Endothelial cell of umbilical vein (primary cell): ENCODE measurements at regions not wholly inside any gene's neighbourhood (a gene's known extent, or its start where the extent isn't known, plus 50 kb on each side); places are given as distances from the start of the nearest gene placed in this dataset.

ENCODE experiments used
- BruUV-seq: library from RNA; stranded (reverse); fragments of 400-500 nt; replicated peaks from 2 replicates; lab custom pipeline; 2021; lab: Mats Ljungman, UMichigan
- CTCF ChIA-PET: fragments of 300-600, 350-600 bp; sonication (Branson Sonifier 250); formaldehyde crosslinking; loops from one replicate; lab custom pipeline; 2021; ENCODE audit warnings: antibody characterized with exemption, inconsistent platforms; lab: Charles Lee
- POLR2A ChIA-PET: fragments of 300-600, 350-600 bp; sonication (Branson Sonifier 250); formaldehyde crosslinking; loops from one replicate; lab custom pipeline; 2021; ENCODE audit warnings: antibody characterized with exemption, inconsistent platforms; lab: Charles Lee
- DNase-seq: peaks from one replicate; pipeline ENCODE4 v3.0.0-alpha.2; 2011; ENCODE audit warnings: low read depth, low spot score
- FAIRE-seq: peaks from 2 replicates; lab custom pipeline; 2011; peaks lifted over from hg19 to GRCh38; lab: Jason Lieb, UNC
- H2AFZ ChIP-seq: 2 replicates; pipeline ENCODE4 v1.6.0; 2012; ENCODE audit warnings: low read depth, low read length, control low read depth, inconsistent platforms
- H3K27ac ChIP-seq: 2 replicates; pipeline ENCODE4 v1.5.1; 2011; ENCODE audit warnings: low read depth, mild to moderate bottlenecking, control low read depth, low read length, moderate library complexity; ENCODE audit not compliant: insufficient read depth
- H3K27me3 ChIP-seq, 2 experiments: 2 replicates each; pipeline versions ENCODE4 v1.6.0 to v1.6.1; 2011; ENCODE audit warnings: low read length in 2 of 2, mixed read lengths in 1 of 2; ENCODE audit not compliant: control insufficient read depth in 2 of 2, insufficient read depth in 2 of 2
- H3K36me3 ChIP-seq, 2 experiments: 2 replicates in 1 of 2; 3 replicates in 1 of 2; pipeline ENCODE4 v1.5.1; 2011; ENCODE audit warnings: low read length in 2 of 2, mild to moderate bottlenecking in 1 of 2, moderate library complexity in 1 of 2; ENCODE audit not compliant: control insufficient read depth in 2 of 2, insufficient read depth in 2 of 2; ENCODE audit errors: extremely low read depth in 1 of 2
- H3K4me1 ChIP-seq: 3 replicates; pipeline ENCODE4 v1.5.1; 2011; ENCODE audit warnings: mild to moderate bottlenecking, low read length; ENCODE audit not compliant: control insufficient read depth, insufficient read depth; ENCODE audit errors: extremely low read depth
- H3K4me2 ChIP-seq: 2 replicates; pipeline ENCODE4 v1.6.1; 2011; ENCODE audit warnings: low read length, control low read depth, mixed read lengths; ENCODE audit not compliant: insufficient read depth
- H3K4me3 ChIP-seq, 3 experiments: fragments of 200-600 bp in 1 of 3; sonication (generic), shearing (Covaris generic) in 1 of 3; replicated peaks in 1 of 3; 2 replicates each; pipeline ENCODE4 v1.5.1; 2011 to 2016; ENCODE audit warnings: control low read depth in 3 of 3, low read length in 3 of 3, mild to moderate bottlenecking in 2 of 3, inconsistent platforms in 1 of 3, low read depth in 1 of 3, moderate library complexity in 1 of 3; ENCODE audit not compliant: insufficient read depth in 1 of 3
- H3K79me2 ChIP-seq: 2 replicates; pipeline ENCODE4 v1.6.0; 2012; ENCODE audit warnings: low read length, inconsistent platforms; ENCODE audit not compliant: control insufficient read depth, insufficient read depth
- H3K9ac ChIP-seq: replicated peaks from 2 replicates; pipeline ENCODE3; 2011; ENCODE audit warnings: low read length, control low read depth; ENCODE audit not compliant: insufficient read depth; ENCODE audit errors: extremely low read depth
- H3K9me1 ChIP-seq: replicated peaks from 3 replicates; pipeline ENCODE4 v1.6.0; 2011; ENCODE audit warnings: mild to moderate bottlenecking, low read length; ENCODE audit not compliant: control insufficient read depth, insufficient read depth; ENCODE audit errors: extremely low read depth
- H3K9me3 ChIP-seq: replicated peaks from 2 replicates; pipeline ENCODE4 v1.5.1; 2012; ENCODE audit warnings: low read length, inconsistent platforms; ENCODE audit not compliant: control insufficient read depth, insufficient read depth
- H4K20me1 ChIP-seq: replicated peaks from 2 replicates; pipeline ENCODE3; 2011; ENCODE audit warnings: mild to moderate bottlenecking, low read length; ENCODE audit not compliant: control insufficient read depth, insufficient read depth; ENCODE audit errors: extremely low read depth
- CTCF ChIP-seq, 2 donors: IDR thresholded peaks; 1 replicate in 1 of 2; 2 replicates in 1 of 2; pipeline ENCODE4 v1.5.1; 2011; ENCODE audit warnings: low read length in 2 of 2, mild to moderate bottlenecking in 2 of 2, moderate library complexity in 2 of 2, control low read depth in 1 of 2, inconsistent platforms in 1 of 2, low read depth in 1 of 2; ENCODE audit not compliant: insufficient read depth in 1 of 2; ENCODE audit errors: extremely low read depth in 1 of 2
- EZH2 ChIP-seq: IDR thresholded peaks from 2 replicates; pipeline ENCODE4 v1.6.1; 2012; ENCODE audit warnings: borderline replicate concordance, low read depth, mild to moderate bottlenecking, moderate library complexity, low read length, inconsistent platforms; ENCODE audit not compliant: severe bottlenecking
- FOS ChIP-seq: IDR thresholded peaks from 2 replicates; pipeline ENCODE4 v1.6.1; 2011; ENCODE audit warnings: mild to moderate bottlenecking, low read length, moderate library complexity, borderline replicate concordance; ENCODE audit not compliant: insufficient read depth
- GATA2 ChIP-seq: IDR thresholded peaks from 2 replicates; pipeline ENCODE4 v1.7.0; 2011; ENCODE audit warnings: low read depth, mild to moderate bottlenecking, moderate library complexity, mixed read lengths, low read length; ENCODE audit not compliant: insufficient read length, insufficient read depth
- JUN ChIP-seq: IDR thresholded peaks from 2 replicates; pipeline ENCODE4 v1.6.1; 2011; ENCODE audit warnings: borderline replicate concordance, low read depth; ENCODE audit not compliant: insufficient read length, insufficient read depth
- MAX ChIP-seq: IDR thresholded peaks from 2 replicates; pipeline ENCODE4 v1.6.1; 2011; ENCODE audit not compliant: insufficient read depth, insufficient read length
- MYC ChIP-seq: IDR thresholded peaks from one replicate; pipeline ENCODE4 v1.6.1; 2011; ENCODE audit warnings: mild to moderate bottlenecking, low read depth, low read length
- POLR2A ChIP-seq: IDR thresholded peaks from 2 replicates; pipeline ENCODE4 v1.6.1; 2012; ENCODE audit warnings: low read depth, mild to moderate bottlenecking, control low read depth, low read length
- POLR2AphosphoS5 ChIP-seq: IDR thresholded peaks from 2 replicates; pipeline ENCODE4 v1.6.1; 2012; ENCODE audit warnings: low read depth, mild to moderate bottlenecking, control low read depth, low read length, moderate library complexity; ENCODE audit not compliant: insufficient read depth
- dilution Hi-C: fragments of 300-500 bp; cut with MboI; formaldehyde crosslinking; loops from one replicate; pipeline ENCODE4 v1.15.0; 2019; ENCODE audit warnings: low sequenced_read_pairs; ENCODE audit not compliant: extremely low pct_ligation_motif_present
- intact Hi-C: fragments of 100-400 bp; cut with micrococcal nuclease; formaldehyde crosslinking; loops from one replicate; pipeline ENCODE4 v1.10.0; 2022

DNA sequence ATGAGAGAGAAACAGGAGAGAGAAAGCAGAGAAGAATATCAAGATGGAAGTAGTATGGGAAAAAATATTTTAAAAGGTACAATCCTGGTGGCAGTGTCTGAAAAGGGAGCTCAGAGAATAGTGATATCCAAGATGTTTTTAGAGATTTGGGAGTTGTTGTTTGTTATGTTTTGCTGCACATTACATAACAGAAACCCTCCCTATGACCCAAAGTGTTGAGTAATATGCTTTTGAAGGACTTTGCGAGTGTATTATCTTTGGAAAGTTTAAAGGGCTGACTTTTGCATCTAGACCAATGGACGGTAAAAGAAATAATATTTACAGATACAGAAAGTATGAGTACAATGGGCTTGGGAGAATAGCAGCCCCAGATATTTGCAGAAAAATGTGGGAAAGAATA lies 759.7 kb downstream of the NTRK3 start:
- H3K27ac ChIP-seq, result no peak overlapping the region
- ChIA-PET CTCF (no interaction called here), POLR2A (no interaction called here)
- no peak for DNase-seq
- BruUV-seq, result no TSS peak
- H3K4me1 ChIP-seq, result no peaks in the 10 kb centered on the region
- H2AFZ ChIP-seq, result no peak overlapping the region
- no peak for TF ChIP-seq JUN
- TF ChIP-seq POLR2A, result no peak
- no peak for TF ChIP-seq POLR2AphosphoS5
- TF ChIP-seq FOS, result no peak
- TF ChIP-seq MAX, result no peak
- TF ChIP-seq CTCF (IDR thresholded peaks at IDR 0.05; ENCODE audit: extremely low read depth in 1 of 2, insufficient read depth in 1 of 2, low read depth in 1 of 2, low read length in 2 of 2), result no peak
- no peak for TF ChIP-seq EZH2
- no peak for TF ChIP-seq MYC
- no peak for TF ChIP-seq GATA2
- no peak overlapping the region for H3K9ac ChIP-seq
- peaks cover 4% of the 10 kb centered on the region for H3K9me3 ChIP-seq
- dilution Hi-C loops (no loop called here), intact Hi-C loops (no loop called here)
- H4K20me1 ChIP-seq, result no peaks in the 10 kb centered on the region
- no peaks in the 10 kb centered on the region for H3K36me3 ChIP-seq
- no peaks in the 10 kb centered on the region for H3K79me2 ChIP-seq
- no peak overlapping the region for H3K4me2 ChIP-seq
- no peaks in the 10 kb centered on the region for H3K27me3 ChIP-seq
- no peak overlapping the region for H3K4me3 ChIP-seq
- FAIRE-seq, result no peak
- H3K9me1 ChIP-seq, result no peaks in the 10 kb centered on the region
